Right lobe of liver (tissue), 6 donors: ENCODE measurements at regions not wholly inside any gene's neighbourhood (a gene's known extent, or its start where the extent isn't known, plus 50 kb on each side); places are given as distances from the start of the nearest gene placed in this dataset.

ENCODE experiments used
- ATAC-seq, 4 donors: fragments of 200-7000 bp; cut with Tn5 transposase; one replicate each; pipeline ENCODE4 v1.9.1; 2020; ENCODE audit warnings: mild to moderate bottlenecking in 4 of 4, moderate library complexity in 4 of 4
- DNase-seq, 3 donors: peaks; one replicate each; pipeline ENCODE4 v3.0.0-alpha.2; 2020
- H3K27ac ChIP-seq, 3 donors: fragments of 200-600 bp; one replicate each; pipeline ENCODE4 v1.8.0; 2022
- H3K27me3 ChIP-seq, 2 donors: fragments of 200-600 bp; one replicate each; pipeline ENCODE4 v1.8.0; 2022
- H3K36me3 ChIP-seq, 4 donors: fragments of 200-600 bp; sonication (generic) in 1 of 4; one replicate each; pipeline versions ENCODE4 v1.5.1 to v1.8.0; 2017 to 2022; ENCODE audit warnings: control low read depth in 1 of 4
- H3K4me1 ChIP-seq, 4 donors: fragments of 200-600 bp; sonication (generic) in 1 of 4; one replicate each; pipeline versions ENCODE4 v1.5.1 to v1.8.0; 2017 to 2022; ENCODE audit warnings: control low read depth in 1 of 4
- H3K4me3 ChIP-seq, 3 donors: fragments of 200-600 bp; one replicate each; pipeline ENCODE4 v1.8.0; 2022
- H3K9me3 ChIP-seq, 4 donors: fragments of 200-600 bp; sonication (generic) in 1 of 4; one replicate each; pipeline versions ENCODE4 v1.5.1 to v1.8.0; 2017 to 2022; ENCODE audit warnings: control low read depth in 1 of 4
- CTCF ChIP-seq, 4 donors: fragments of 200-600 bp in 3 of 4; fragments of 450-650 bp in 1 of 4; IDR thresholded peaks; one replicate each; pipeline versions ENCODE4 v1.5.1 to v1.8.0; 2016 to 2022; ENCODE audit warnings: antibody characterized with exemption in 4 of 4, mild to moderate bottlenecking in 2 of 4
- POLR2A ChIP-seq: fragments of 450-650 bp; IDR thresholded peaks from one replicate; pipeline ENCODE4 v1.6.1; 2017; ENCODE audit warnings: antibody characterized with exemption, mild to moderate bottlenecking
- WGBS: methylation state at CpG from one replicate; pipeline ENCODE4 v1.1.6; 2018; ENCODE audit warnings: low coverage, low lambda C conversion rate; ENCODE audit not compliant: insufficient coverage; ENCODE audit errors: missing lambda C conversion rate; 5-methylcytosine and 5-hydroxymethylcytosine counted together
- intact Hi-C, 2 donors: fragments of 100-400 bp; cut with DNase I; formaldehyde crosslinking; loops; one replicate each; pipeline versions ENCODE4 v1.11.2 to v1.14.1; 2022
- donor health status: DM: no; HTN: yes; CAD: no.
- donor health status: DM: no; HTN: no; CAD: no.
- donor health status: DM: no; HTN: no; CAD: no.
- donor health status: DM: no; HTN: yes; CAD: no.
- donor health status: DM: no; HTN: yes; CAD: no.

DNA sequence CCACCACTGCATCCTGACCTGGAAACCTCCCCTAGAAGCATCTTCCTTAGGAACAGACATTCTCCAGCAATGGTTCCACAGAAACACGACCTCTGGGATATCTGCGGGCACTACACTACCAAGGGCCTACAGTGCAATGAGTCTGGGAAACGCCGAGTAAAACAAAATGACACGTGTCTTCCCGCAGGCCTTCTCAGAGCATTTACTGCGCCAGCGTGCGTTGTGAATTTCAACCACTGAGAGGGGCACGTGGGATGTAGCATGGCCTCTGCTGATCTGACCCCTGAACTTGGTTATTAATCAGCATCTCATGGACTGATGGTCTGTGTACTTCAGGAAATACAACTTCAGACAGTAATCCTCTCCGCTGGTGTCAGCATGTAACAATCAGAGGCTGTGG is 173.0 kb downstream of the C16orf95 start:
- intact Hi-C loops, result no loop called here
- Histone ChIP-seq H3K36me3 (no peaks in the 10 kb centered on the region), H3K27me3 (no peaks in the 10 kb centered on the region), H3K4me3 (no peak overlapping the region), H3K9me3 (no peaks in the 10 kb centered on the region), H3K4me1 (no peaks in the 10 kb centered on the region), H3K27ac (no peak overlapping the region)
- TF ChIP-seq CTCF (IDR thresholded peaks at IDR 0.05) (no peak), POLR2A (no peak)
- 56% methylated on average over 6 of the region's 11 CpGs for WGBS
- DNase-seq (peak in 1 of 3 donors; percentile 25), ATAC-seq (peak in 1 of 4 donors; percentile 34)

- 88% methylated on average over 6 of the region's 24 CpGs for WGBS
- Histone ChIP-seq H3K36me3 (no peaks in the 10 kb centered on the region), H3K4me1 (no peaks in the 10 kb centered on the region), H3K4me3 (no peak overlapping the region), H3K27me3 (no peaks in the 10 kb centered on the region), H3K27ac (no peak overlapping the region), H3K9me3 (no peaks in the 10 kb centered on the region)
- ATAC-seq, result peak in 2 of 4 donors; percentile 32 to 37
- peak in 2 of 3 donors; percentile 56 to 57 for DNase-seq
- TF ChIP-seq POLR2A, result no peak
- TF ChIP-seq CTCF (IDR thresholded peaks at IDR 0.05), result no peak
- intact Hi-C loops, result no loop called here
These were observed 171.7 kb downstream of the C16orf95 start for GRCh38 chr16:87145181-87146176.

- H3K9me3 ChIP-seq, result no peaks in the 10 kb centered on the region
- no peak overlapping the region for H3K4me3 ChIP-seq
- DNase-seq (peak in 1 of 3 donors; percentile 12), ATAC-seq (no peak)
- intact Hi-C loops, result no loop called here
- WGBS, result 92% methylated on average over 5 of the region's 5 CpGs
- TF ChIP-seq POLR2A, result no peak
- no peak for TF ChIP-seq CTCF (IDR thresholded peaks at IDR 0.05)
- H3K27ac ChIP-seq, result no peak overlapping the region
- H3K4me1 ChIP-seq, result no peaks in the 10 kb centered on the region
- no peaks in the 10 kb centered on the region for H3K27me3 ChIP-seq
- H3K36me3 ChIP-seq, result no peaks in the 10 kb centered on the region
These were observed 170.5 kb downstream of the C16orf95 start for GRCh38 chr16:87146676-87147075.

GRCh38 chr16:87149051-87149450 is 168.1 kb downstream of the C16orf95 start:
- intact Hi-C loops, result no loop called here
- Histone ChIP-seq H3K36me3 (no peaks in the 10 kb centered on the region), H3K9me3 (no peaks in the 10 kb centered on the region), H3K27ac (no peak overlapping the region), H3K4me3 (no peak overlapping the region), H3K4me1 (no peaks in the 10 kb centered on the region), H3K27me3 (no peaks in the 10 kb centered on the region)
- TF ChIP-seq CTCF (IDR thresholded peaks at IDR 0.05), result no peak
- DNase-seq, result no peak
- ATAC-seq, result no peak
- 86% methylated on average over 1 of the region's 1 CpG for WGBS
